A673 (cell line): ENCODE measurements at regions not wholly inside any gene's neighbourhood (a gene's known extent, or its start where the extent isn't known, plus 50 kb on each side); places are given as distances from the start of the nearest gene placed in this dataset.

ENCODE experiments used
- EZH2 ChIP-seq: fragments of 200-600 bp; sonication (generic); IDR thresholded peaks from 2 replicates; pipeline ENCODE4 v1.6.1; 2017; ENCODE audit warnings: borderline replicate concordance, low read depth, mild to moderate bottlenecking, mixed read lengths, antibody characterized with exemption, low read length; ENCODE audit not compliant: poor library complexity, severe bottlenecking
- TF ChIP-seq, protein P1 (sequence below): fragments of 300-800, 200-600 bp; sonication (generic); conservative IDR thresholded peaks from 2 replicates; pipeline ENCODE4 v1.5.1; 2017; ENCODE audit warnings: low read depth, mild to moderate bottlenecking, antibody characterized with exemption, low read length, moderate library complexity, mixed read lengths

DNA sequence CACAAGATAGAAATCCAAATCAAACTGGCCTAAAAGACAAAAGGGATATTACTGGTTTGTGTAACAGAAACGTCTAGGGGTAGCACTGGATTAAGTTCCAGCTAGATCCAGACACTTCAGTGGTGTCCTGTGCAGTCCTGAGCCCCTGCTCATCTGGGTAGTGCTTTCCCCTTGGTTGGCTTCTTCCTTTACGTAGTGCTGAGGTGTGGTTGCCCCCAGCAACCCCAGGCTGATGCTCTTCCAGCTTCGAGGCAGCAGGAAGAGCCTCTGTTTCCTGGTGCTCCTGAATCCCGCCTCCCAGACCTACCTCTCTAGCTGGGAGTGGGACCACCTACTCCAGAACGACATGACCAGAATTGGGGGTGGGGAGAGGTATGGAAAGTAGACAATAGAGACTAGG lies 166.1 kb upstream of the ADRA1B start:
- TF ChIP-seq, protein P1, sequence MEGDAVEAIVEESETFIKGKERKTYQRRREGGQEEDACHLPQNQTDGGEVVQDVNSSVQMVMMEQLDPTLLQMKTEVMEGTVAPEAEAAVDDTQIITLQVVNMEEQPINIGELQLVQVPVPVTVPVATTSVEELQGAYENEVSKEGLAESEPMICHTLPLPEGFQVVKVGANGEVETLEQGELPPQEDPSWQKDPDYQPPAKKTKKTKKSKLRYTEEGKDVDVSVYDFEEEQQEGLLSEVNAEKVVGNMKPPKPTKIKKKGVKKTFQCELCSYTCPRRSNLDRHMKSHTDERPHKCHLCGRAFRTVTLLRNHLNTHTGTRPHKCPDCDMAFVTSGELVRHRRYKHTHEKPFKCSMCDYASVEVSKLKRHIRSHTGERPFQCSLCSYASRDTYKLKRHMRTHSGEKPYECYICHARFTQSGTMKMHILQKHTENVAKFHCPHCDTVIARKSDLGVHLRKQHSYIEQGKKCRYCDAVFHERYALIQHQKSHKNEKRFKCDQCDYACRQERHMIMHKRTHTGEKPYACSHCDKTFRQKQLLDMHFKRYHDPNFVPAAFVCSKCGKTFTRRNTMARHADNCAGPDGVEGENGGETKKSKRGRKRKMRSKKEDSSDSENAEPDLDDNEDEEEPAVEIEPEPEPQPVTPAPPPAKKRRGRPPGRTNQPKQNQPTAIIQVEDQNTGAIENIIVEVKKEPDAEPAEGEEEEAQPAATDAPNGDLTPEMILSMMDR: no peak
- TF ChIP-seq EZH2: no peak
